PFSK-1 (cell line): ENCODE measurements at regions not wholly inside any gene's neighbourhood (a gene's known extent, or its start where the extent isn't known, plus 50 kb on each side); places are given as distances from the start of the nearest gene placed in this dataset.

Experiments used
- FOXP2 ChIP-seq: optimal IDR thresholded peaks from 2 replicates; pipeline ENCODE3; 2011; ENCODE audit warnings: borderline replicate concordance, control low read depth, inconsistent platforms; ENCODE audit not compliant: insufficient read depth; ENCODE audit errors: extremely low read length, extremely low read depth
- POLR2AphosphoS5 ChIP-seq: IDR thresholded peaks from 2 replicates; pipeline ENCODE4 v1.6.1; 2012; ENCODE audit warnings: low read depth, mild to moderate bottlenecking, control low read depth, low read length, moderate library complexity
- SIN3A ChIP-seq: IDR thresholded peaks from 2 replicates; pipeline ENCODE4 v1.6.1; 2012; ENCODE audit warnings: mild to moderate bottlenecking, low read length, moderate library complexity, borderline replicate concordance; ENCODE audit not compliant: insufficient read depth
- TAF1 ChIP-seq: IDR thresholded peaks from 2 replicates; pipeline ENCODE4 v1.6.1; 2012; ENCODE audit warnings: low read length, control low read depth, borderline replicate concordance; ENCODE audit not compliant: insufficient read depth
- TF ChIP-seq, protein P1 (sequence below), 2 experiments: IDR thresholded peaks; 2 replicates each; pipeline versions ENCODE4 v1.6.1 to v1.8.0; 2011 to 2012; ENCODE audit warnings: low read depth in 2 of 2, low read length in 2 of 2, control low read depth in 1 of 2, inconsistent platforms in 1 of 2, mild to moderate bottlenecking in 1 of 2, moderate library complexity in 1 of 2; ENCODE audit not compliant: insufficient read depth in 1 of 2

DNA sequence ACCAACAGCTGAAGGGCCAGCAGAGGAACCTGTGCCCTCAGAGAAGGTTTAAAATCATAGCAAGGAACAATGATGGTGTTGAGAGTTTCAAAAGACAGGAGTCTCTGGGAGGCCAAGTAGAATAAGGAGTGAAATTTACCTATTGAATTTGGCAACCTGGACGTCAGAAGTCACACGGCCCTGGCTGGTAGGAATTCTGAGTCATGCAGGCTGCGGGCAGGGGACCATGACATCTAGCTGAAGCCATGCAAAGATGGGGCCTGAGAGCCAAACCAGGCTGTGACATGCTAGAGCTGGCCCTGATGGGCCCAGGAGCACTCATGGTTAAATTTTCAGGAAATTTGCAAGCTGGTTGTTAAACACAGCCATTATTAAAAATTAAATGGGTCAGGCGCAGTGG, 64.0 kb upstream of the SNX9 start:
- TF ChIP-seq SIN3A (no peak), TAF1 (no peak), POLR2AphosphoS5 (no peak), FOXP2 (no peak)
- TF ChIP-seq, protein P1, sequence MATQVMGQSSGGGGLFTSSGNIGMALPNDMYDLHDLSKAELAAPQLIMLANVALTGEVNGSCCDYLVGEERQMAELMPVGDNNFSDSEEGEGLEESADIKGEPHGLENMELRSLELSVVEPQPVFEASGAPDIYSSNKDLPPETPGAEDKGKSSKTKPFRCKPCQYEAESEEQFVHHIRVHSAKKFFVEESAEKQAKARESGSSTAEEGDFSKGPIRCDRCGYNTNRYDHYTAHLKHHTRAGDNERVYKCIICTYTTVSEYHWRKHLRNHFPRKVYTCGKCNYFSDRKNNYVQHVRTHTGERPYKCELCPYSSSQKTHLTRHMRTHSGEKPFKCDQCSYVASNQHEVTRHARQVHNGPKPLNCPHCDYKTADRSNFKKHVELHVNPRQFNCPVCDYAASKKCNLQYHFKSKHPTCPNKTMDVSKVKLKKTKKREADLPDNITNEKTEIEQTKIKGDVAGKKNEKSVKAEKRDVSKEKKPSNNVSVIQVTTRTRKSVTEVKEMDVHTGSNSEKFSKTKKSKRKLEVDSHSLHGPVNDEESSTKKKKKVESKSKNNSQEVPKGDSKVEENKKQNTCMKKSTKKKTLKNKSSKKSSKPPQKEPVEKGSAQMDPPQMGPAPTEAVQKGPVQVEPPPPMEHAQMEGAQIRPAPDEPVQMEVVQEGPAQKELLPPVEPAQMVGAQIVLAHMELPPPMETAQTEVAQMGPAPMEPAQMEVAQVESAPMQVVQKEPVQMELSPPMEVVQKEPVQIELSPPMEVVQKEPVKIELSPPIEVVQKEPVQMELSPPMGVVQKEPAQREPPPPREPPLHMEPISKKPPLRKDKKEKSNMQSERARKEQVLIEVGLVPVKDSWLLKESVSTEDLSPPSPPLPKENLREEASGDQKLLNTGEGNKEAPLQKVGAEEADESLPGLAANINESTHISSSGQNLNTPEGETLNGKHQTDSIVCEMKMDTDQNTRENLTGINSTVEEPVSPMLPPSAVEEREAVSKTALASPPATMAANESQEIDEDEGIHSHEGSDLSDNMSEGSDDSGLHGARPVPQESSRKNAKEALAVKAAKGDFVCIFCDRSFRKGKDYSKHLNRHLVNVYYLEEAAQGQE (IDR thresholded peaks at IDR 0.05; ENCODE audit: insufficient read depth in 1 of 2, low read depth in 2 of 2, low read length in 2 of 2) = no peak

GRCh38 chr6:157760137-157760536, 62.9 kb upstream of the SNX9 start:
- TF ChIP-seq, protein P1 (IDR thresholded peaks at IDR 0.05; ENCODE audit: insufficient read depth in 1 of 2, low read depth in 2 of 2, low read length in 2 of 2) = no peak
- TF ChIP-seq SIN3A (no peak), POLR2AphosphoS5 (no peak), FOXP2 (no peak), TAF1 (no peak)

DNA sequence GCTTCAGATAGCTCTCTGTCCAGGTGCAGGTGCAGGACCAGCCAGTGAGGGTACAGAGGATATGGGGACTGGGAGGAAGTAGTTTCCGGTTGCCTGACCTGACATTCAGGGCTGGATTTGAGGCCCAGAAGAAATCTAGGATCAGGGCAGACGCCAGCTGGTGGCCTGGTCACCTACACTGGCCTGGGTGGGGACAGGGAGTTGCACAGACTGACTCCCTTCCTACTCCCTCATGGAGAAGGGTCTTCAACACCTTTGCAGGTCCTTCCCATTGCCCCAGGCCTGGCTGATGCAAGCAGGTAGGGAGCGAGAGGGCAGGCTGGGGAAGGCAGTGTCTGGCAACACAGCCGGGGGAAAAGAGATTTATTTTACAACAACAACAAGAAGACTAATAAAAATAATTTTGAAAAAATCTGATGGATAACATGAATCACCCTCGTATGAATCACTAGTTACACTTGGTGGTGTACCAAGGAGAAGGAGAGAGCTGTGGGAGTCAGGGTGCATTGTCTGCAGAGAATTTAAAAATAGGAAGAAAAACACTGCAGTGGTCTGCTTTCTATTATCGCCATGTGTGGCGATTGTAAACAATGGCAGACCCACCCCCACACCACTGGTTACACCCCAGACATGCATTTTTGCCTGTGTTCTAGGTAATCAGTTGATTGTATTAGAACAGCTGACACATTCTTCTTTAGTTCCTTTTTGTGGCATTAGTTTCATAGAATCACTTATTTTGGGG, 62.3 kb upstream of the SNX9 start:
- TF ChIP-seq SIN3A (peak; percentile 47; the same call in 1 of the 2 replicates), TAF1 (no peak)
- TF ChIP-seq, protein P1 (IDR thresholded peaks at IDR 0.05; ENCODE audit: insufficient read depth in 1 of 2, low read depth in 2 of 2, low read length in 2 of 2) = peak in 1 of 2 experiments; percentile 32; a peak in 1 of 4 replicates

DNA sequence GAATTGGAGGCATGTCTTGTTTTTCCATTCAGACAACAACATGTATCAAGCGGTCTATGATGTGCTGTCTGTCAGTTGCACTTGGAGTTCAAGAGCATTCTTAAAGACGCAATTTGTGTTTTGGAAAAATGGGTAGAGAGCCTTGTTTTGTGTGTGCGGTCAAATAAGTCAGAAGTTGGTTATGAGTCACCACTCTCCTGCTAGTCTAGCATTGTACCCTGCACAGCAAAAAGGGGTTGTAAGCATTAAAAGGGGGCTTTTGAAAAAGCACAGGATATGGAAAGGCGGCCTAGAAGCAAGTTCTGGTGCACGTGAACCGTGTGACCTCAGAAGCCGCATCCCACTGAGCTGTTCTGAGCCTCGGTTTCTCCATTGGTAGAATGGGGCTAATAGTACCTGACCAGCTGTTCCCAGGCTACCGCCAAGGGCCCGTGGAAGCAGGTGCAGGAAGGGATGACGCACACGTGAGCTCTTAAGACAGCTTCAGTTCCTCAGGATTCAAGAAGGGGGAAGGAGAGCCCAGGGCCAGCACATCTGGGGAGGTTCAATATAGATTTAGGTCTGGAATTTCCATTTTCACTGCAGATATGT, 61.6 kb upstream of the SNX9 start:
- TF ChIP-seq SIN3A (no peak), POLR2AphosphoS5 (no peak), FOXP2 (no peak), TAF1 (no peak)
- TF ChIP-seq, protein P1 (IDR thresholded peaks at IDR 0.05; ENCODE audit: insufficient read depth in 1 of 2, low read depth in 2 of 2, low read length in 2 of 2) = no peak
